B cell (primary cell): ENCODE measurements at regions not wholly inside any gene's neighbourhood (a gene's known extent, or its start where the extent isn't known, plus 50 kb on each side); places are given as distances from the start of the nearest gene placed in this dataset.

ENCODE experiments used
- ATAC-seq: fragments of 200-7000 bp; cut with Tn5 transposase; one replicate; pipeline ENCODE4 v1.10.0; 2021; ENCODE audit warnings: low read depth, mild to moderate bottlenecking, moderate number of reproducible peaks, moderate library complexity
- CTCF ChIA-PET: fragments of 350-600 bp; sonication (Branson Sonifier 250); formaldehyde crosslinking; loops from one replicate; lab custom pipeline; 2021; ENCODE audit warnings: antibody characterized with exemption, inconsistent platforms; lab: Charles Lee
- POLR2A ChIA-PET: fragments of 350-600 bp; sonication (Branson Sonifier 250); formaldehyde crosslinking; loops from one replicate; lab custom pipeline; 2021; ENCODE audit warnings: antibody characterized with exemption; lab: Charles Lee
- DNase-seq: peaks from one replicate; pipeline ENCODE4 v3.0.0; 2013
- H2AFZ ChIP-seq: 2 replicates; pipeline ENCODE4 v1.6.1; 2012; ENCODE audit warnings: mild to moderate bottlenecking, low read depth, low read length; ENCODE audit not compliant: insufficient read depth, poor library complexity, severe bottlenecking
- H3K27ac ChIP-seq, 2 donors: 1 replicate in 1 of 2; 2 replicates in 1 of 2; pipeline ENCODE4 v1.5.1; 2012 to 2013; ENCODE audit warnings: low read length in 2 of 2, mild to moderate bottlenecking in 2 of 2, moderate library complexity in 1 of 2
- H3K27me3 ChIP-seq, 4 experiments: fragments of 200-600 bp in 1 of 4; sonication (generic) in 1 of 4; replicated peaks in 1 of 4; 1 replicate in 2 of 4; 2 replicates in 2 of 4; pipeline versions ENCODE4 v1.6.1 to v1.7.0; 2013 to 2016; ENCODE audit warnings: low read length in 3 of 4, mild to moderate bottlenecking in 2 of 4, mixed read lengths in 1 of 4, moderate library complexity in 1 of 4; ENCODE audit not compliant: insufficient read depth in 4 of 4, control insufficient read depth in 3 of 4; ENCODE audit errors: control extremely low read depth in 1 of 4
- H3K36me3 ChIP-seq, 2 experiments: replicated peaks in 1 of 2; 1 replicate in 1 of 2; 2 replicates in 1 of 2; pipeline versions ENCODE4 v1.6.1 to v1.7.1; 2013; ENCODE audit warnings: low read length in 1 of 2; ENCODE audit not compliant: insufficient read depth in 2 of 2, control insufficient read depth in 1 of 2; ENCODE audit errors: control extremely low read depth in 1 of 2, extremely low read depth in 1 of 2
- H3K4me1 ChIP-seq, 2 donors: fragments of 200-600 bp in 1 of 2; sonication (generic) in 1 of 2; 1 replicate in 1 of 2; 2 replicates in 1 of 2; pipeline versions ENCODE4 v1.5.1 to v1.6.1; 2013 to 2017; ENCODE audit warnings: low read length in 2 of 2; ENCODE audit not compliant: control insufficient read depth in 2 of 2, insufficient read depth in 2 of 2
- H3K4me2 ChIP-seq: replicated peaks from 2 replicates; pipeline ENCODE3; 2012; ENCODE audit warnings: mild to moderate bottlenecking, low read depth, low read length; ENCODE audit not compliant: poor library complexity, severe bottlenecking
- H3K4me3 ChIP-seq, 5 experiments: fragments of 200-600 bp in 1 of 5; sonication (generic) in 1 of 5; 1 replicate in 3 of 5; 2 replicates in 2 of 5; pipeline versions ENCODE4 v1.5.1 to v1.7.0; 2011 to 2016; ENCODE audit warnings: low read length in 4 of 5, mild to moderate bottlenecking in 4 of 5, low read depth in 2 of 5, control low read depth in 1 of 5, moderate library complexity in 1 of 5; ENCODE audit not compliant: insufficient read depth in 1 of 5; ENCODE audit errors: control extremely low read depth in 1 of 5, extremely low read depth in 1 of 5
- H3K79me2 ChIP-seq: fragments of 200-600 bp; sonication (generic); one replicate; pipeline ENCODE4 v1.6.0; 2016; ENCODE audit warnings: low read length; ENCODE audit not compliant: control insufficient read depth, insufficient read depth
- H3K9ac ChIP-seq: fragments of 200-600 bp; sonication (generic); 2 replicates; pipeline ENCODE4 v1.6.1; 2017; ENCODE audit warnings: mild to moderate bottlenecking, low read length, moderate library complexity
- H3K9me3 ChIP-seq, 3 donors: one replicate each; pipeline versions ENCODE4 v1.6.1 to v1.7.1; 2013; ENCODE audit warnings: low read length in 2 of 3; ENCODE audit not compliant: control insufficient read depth in 2 of 3, insufficient read depth in 1 of 3; ENCODE audit errors: control extremely low read depth in 1 of 3
- H4K20me1 ChIP-seq: 2 replicates; pipeline ENCODE4 v1.6.0; 2012; ENCODE audit warnings: mild to moderate bottlenecking, low read length; ENCODE audit not compliant: insufficient read depth, control insufficient read depth, poor library complexity, severe bottlenecking
- H3K27ac Mint-ChIP-seq: one replicate; pipeline ENCODE4 v1.8.0; 2021; ENCODE audit warnings: mixed read lengths
- H3K27me3 Mint-ChIP-seq: one replicate; pipeline ENCODE4 v1.8.0; 2021; ENCODE audit warnings: mixed read lengths
- H3K4me1 Mint-ChIP-seq: one replicate; pipeline ENCODE4 v1.8.0; 2021; ENCODE audit warnings: mixed read lengths
- H3K4me3 Mint-ChIP-seq: one replicate; pipeline ENCODE4 v1.8.0; 2021; ENCODE audit warnings: mixed read lengths
- H3K9me3 Mint-ChIP-seq: one replicate; pipeline ENCODE4 v1.8.0; 2022; ENCODE audit warnings: mixed read lengths; ENCODE audit not compliant: insufficient read depth
- EZH2 ChIP-seq: IDR thresholded peaks from 2 replicates; pipeline ENCODE4 v1.6.1; 2012; ENCODE audit warnings: borderline replicate concordance, low read depth, mild to moderate bottlenecking, moderate library complexity, low read length; ENCODE audit not compliant: insufficient read depth, poor library complexity, severe bottlenecking
- WGBS: methylation state at CpG from one replicate; pipeline ENCODE4 v1.1.5; 2013; ENCODE audit warnings: missing lambda C conversion rate; ENCODE audit not compliant: insufficient coverage; 5-methylcytosine and 5-hydroxymethylcytosine counted together
- intact Hi-C: fragments of 100-400 bp; cut with micrococcal nuclease; formaldehyde crosslinking; loops from one replicate; pipeline ENCODE4 v1.10.0; 2022
- TF ChIP-seq, protein P1 (sequence below): fragments of 200-600 bp; IDR thresholded peaks from one replicate; pipeline ENCODE4 v1.8.0; 2022; ENCODE audit warnings: antibody characterized with exemption, mild to moderate bottlenecking

DNA sequence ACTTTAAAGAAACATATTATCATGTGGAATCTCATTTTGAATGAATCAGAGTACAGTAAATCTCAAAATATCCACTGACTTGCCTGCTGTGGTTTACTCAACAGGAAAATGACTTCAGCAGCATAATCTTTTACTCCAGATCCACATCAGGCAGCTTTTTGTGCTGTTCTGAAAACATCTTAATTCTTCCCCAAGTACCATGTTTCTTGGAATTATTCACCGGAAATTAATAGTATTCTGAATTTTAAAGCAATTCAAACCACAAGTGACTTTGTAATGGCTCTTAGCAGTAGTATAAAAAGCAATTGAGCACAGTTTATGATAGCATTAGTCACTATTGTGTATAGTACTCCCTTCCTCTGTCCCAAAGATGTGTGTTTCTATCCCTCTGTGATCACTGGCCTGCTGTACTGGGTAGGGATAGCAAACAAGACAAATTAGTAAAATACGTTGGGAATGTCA lies 64.2 kb upstream of the ERRFI1 start:
- TF ChIP-seq, protein P1, sequence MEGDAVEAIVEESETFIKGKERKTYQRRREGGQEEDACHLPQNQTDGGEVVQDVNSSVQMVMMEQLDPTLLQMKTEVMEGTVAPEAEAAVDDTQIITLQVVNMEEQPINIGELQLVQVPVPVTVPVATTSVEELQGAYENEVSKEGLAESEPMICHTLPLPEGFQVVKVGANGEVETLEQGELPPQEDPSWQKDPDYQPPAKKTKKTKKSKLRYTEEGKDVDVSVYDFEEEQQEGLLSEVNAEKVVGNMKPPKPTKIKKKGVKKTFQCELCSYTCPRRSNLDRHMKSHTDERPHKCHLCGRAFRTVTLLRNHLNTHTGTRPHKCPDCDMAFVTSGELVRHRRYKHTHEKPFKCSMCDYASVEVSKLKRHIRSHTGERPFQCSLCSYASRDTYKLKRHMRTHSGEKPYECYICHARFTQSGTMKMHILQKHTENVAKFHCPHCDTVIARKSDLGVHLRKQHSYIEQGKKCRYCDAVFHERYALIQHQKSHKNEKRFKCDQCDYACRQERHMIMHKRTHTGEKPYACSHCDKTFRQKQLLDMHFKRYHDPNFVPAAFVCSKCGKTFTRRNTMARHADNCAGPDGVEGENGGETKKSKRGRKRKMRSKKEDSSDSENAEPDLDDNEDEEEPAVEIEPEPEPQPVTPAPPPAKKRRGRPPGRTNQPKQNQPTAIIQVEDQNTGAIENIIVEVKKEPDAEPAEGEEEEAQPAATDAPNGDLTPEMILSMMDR = no peak
- TF ChIP-seq EZH2 = no peak

DNA sequence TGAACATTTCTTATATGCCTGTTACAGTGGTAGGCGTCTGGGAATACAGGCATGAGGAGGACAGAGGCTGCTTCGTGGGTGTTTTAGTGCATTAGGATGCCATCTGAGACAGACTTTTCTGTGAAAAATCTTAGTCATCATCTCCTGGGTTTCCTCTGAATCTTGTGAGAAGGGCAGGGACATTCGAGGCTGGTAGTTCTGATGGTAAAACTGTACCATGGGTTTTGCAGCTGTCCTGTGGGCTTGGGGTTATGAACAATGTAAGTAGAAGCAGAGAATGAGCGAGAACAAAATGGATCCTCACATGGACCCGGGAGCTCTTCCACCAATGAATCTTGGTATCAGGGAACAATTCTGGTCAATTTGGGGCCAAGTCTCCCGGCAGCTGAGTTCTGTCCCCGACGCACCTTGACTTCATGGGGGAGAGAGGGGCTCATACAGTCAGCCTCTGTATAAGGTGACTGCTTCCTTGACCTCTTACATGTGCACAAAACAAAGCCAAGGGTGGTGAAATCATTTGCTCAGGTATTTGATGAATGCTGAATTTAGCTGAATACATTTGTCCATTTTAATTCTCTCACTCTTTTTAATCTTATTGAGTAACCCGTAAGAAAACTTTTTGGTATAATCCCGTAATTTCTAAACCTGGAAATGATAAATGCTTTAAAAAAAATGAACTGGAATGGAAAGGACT lies 63.6 kb upstream of the ERRFI1 start:
- intact Hi-C loops = no loop called here
- TF ChIP-seq EZH2 = no peak
- TF ChIP-seq, protein P1 = no peak
- Mint-ChIP-seq H3K9me3 (no peaks in the 10 kb centered on the region), H3K27me3 (peaks cover 28% of the 10 kb centered on the region), H3K4me3 (no peak overlapping the region), H3K4me1 (no peaks in the 10 kb centered on the region), H3K27ac (no peak overlapping the region)
- H3K9ac ChIP-seq = no peak overlapping the region
- H3K4me3 ChIP-seq = no peak overlapping the region
- no peaks in the 10 kb centered on the region for H3K9me3 ChIP-seq
- WGBS = 85% methylated on average over 5 of the region's 10 CpGs
- no peak overlapping the region for H3K4me2 ChIP-seq
- H3K4me1 ChIP-seq = no peaks in the 10 kb centered on the region
- DNase-seq (no peak), ATAC-seq (no peak)
- H3K36me3 ChIP-seq = no peaks in the 10 kb centered on the region
- no peak overlapping the region for H2AFZ ChIP-seq
- H4K20me1 ChIP-seq = no peaks in the 10 kb centered on the region
- CTCF ChIA-PET = no interaction called here
- H3K27ac ChIP-seq = no peak overlapping the region
- POLR2A ChIA-PET = no interaction called here
- H3K27me3 ChIP-seq = peaks cover 0 to 4% (median 0%) of the 10 kb centered on the region in 4 experiments
- H3K79me2 ChIP-seq = no peaks in the 10 kb centered on the region

More for the DNA sequence above, 64.2 kb upstream of the ERRFI1 start:
- Histone ChIP-seq H3K4me1 (no peaks in the 10 kb centered on the region), H3K4me2 (no peak overlapping the region), H3K9ac (no peak overlapping the region), H3K4me3 (no peak overlapping the region), H3K36me3 (no peaks in the 10 kb centered on the region), H4K20me1 (no peaks in the 10 kb centered on the region), H3K27me3 (peaks cover 0 to 3% (median 0%) of the 10 kb centered on the region in 4 experiments), H3K79me2 (no peaks in the 10 kb centered on the region), H3K9me3 (no peaks in the 10 kb centered on the region), H2AFZ (no peak overlapping the region), H3K27ac (no peak overlapping the region)
- POLR2A ChIA-PET = interaction anchor here (0.7 kb wide), 1 partner anchor 52 kb away, joined by 5 read pairs; no protein-coding TSS in a partner anchor
- Mint-ChIP-seq H3K4me1 (no peaks in the 10 kb centered on the region), H3K27ac (no peak overlapping the region), H3K4me3 (no peak overlapping the region), H3K9me3 (no peaks in the 10 kb centered on the region), H3K27me3 (peaks cover 34% of the 10 kb centered on the region)
- no peak for ATAC-seq
- DNase-seq = no peak
- CTCF ChIA-PET = no interaction called here
- 100% methylated on average over 1 of the region's 2 CpGs for WGBS
- intact Hi-C loops = no loop called here
